ENCODE measurements at regions not wholly inside any gene's neighbourhood (a gene's known extent, or its start where the extent isn't known, plus 50 kb on each side); places are given as distances from the start of the nearest gene placed in this dataset.

GRCh38 chr11:110977661-110978060 lies 265.4 kb upstream of the ARHGAP20 start:
- Histone ChIP-seq H3K27me3 (no peaks in the 10 kb centered on the region), H3K9me3 (no peaks in the 10 kb centered on the region), H3K36me3 (no peaks in the 10 kb centered on the region), H3K27ac (no peak overlapping the region), H3K4me1 (ENCODE audit: control insufficient read depth in 1 of 2, insufficient read depth in 1 of 2, low read depth in 1 of 2, low read length in 1 of 2) (no peaks in the 10 kb centered on the region), H3K4me3 (ENCODE audit: low read depth in 1 of 2, low read length in 1 of 2) (no peak overlapping the region)
- TF ChIP-seq CTCF (IDR thresholded peaks at IDR 0.05) = no peak

GRCh38 chr11:110974731-110975130 lies 262.5 kb upstream of the ARHGAP20 start:
- Histone ChIP-seq H3K27me3 (no peaks in the 10 kb centered on the region), H3K4me3 (ENCODE audit: low read depth in 1 of 2, low read length in 1 of 2) (no peak overlapping the region), H3K9me3 (no peaks in the 10 kb centered on the region), H3K36me3 (no peaks in the 10 kb centered on the region), H3K27ac (no peak overlapping the region), H3K4me1 (ENCODE audit: control insufficient read depth in 1 of 2, insufficient read depth in 1 of 2, low read depth in 1 of 2, low read length in 1 of 2) (no peaks in the 10 kb centered on the region)
- no peak for TF ChIP-seq CTCF (IDR thresholded peaks at IDR 0.05)

GRCh38 chr11:110973401-110973980 lies 261.3 kb upstream of the ARHGAP20 start:
- Histone ChIP-seq H3K27me3 (no peaks in the 10 kb centered on the region), H3K9me3 (no peaks in the 10 kb centered on the region), H3K36me3 (no peaks in the 10 kb centered on the region), H3K4me1 (ENCODE audit: control insufficient read depth in 1 of 2, insufficient read depth in 1 of 2, low read depth in 1 of 2, low read length in 1 of 2) (no peaks in the 10 kb centered on the region), H3K27ac (no peak overlapping the region), H3K4me3 (ENCODE audit: low read depth in 1 of 2, low read length in 1 of 2) (no peak overlapping the region)
- no peak for TF ChIP-seq CTCF (IDR thresholded peaks at IDR 0.05)

GRCh38 chr11:110972640-110973039 lies 260.4 kb upstream of the ARHGAP20 start:
- H3K36me3 ChIP-seq = no peaks in the 10 kb centered on the region
- TF ChIP-seq CTCF (IDR thresholded peaks at IDR 0.05) = no peak
- H3K4me1 ChIP-seq (ENCODE audit: control insufficient read depth in 1 of 2, insufficient read depth in 1 of 2, low read depth in 1 of 2, low read length in 1 of 2) = no peaks in the 10 kb centered on the region
- no peak overlapping the region for H3K27ac ChIP-seq
- H3K4me3 ChIP-seq (ENCODE audit: low read depth in 1 of 2, low read length in 1 of 2) = no peak overlapping the region
- no peaks in the 10 kb centered on the region for H3K27me3 ChIP-seq
- no peaks in the 10 kb centered on the region for H3K9me3 ChIP-seq

- H3K4me1 ChIP-seq (ENCODE audit: control insufficient read depth in 1 of 2, insufficient read depth in 1 of 2, low read depth in 1 of 2, low read length in 1 of 2) = no peaks in the 10 kb centered on the region
Measured at GRCh38 chr11:110972106-110972505, 259.9 kb upstream of the ARHGAP20 start.

More at GRCh38 chr11:110972106-110972505, 259.9 kb upstream of the ARHGAP20 start:
- Histone ChIP-seq H3K27me3 (no peaks in the 10 kb centered on the region), H3K36me3 (no peaks in the 10 kb centered on the region), H3K27ac (no peak overlapping the region), H3K4me3 (ENCODE audit: low read depth in 1 of 2, low read length in 1 of 2) (no peak overlapping the region), H3K9me3 (no peaks in the 10 kb centered on the region)
- no peak for TF ChIP-seq CTCF (IDR thresholded peaks at IDR 0.05)
